GM18499 (cell line): ENCODE measurements at regions not wholly inside any gene's neighbourhood (a gene's known extent, or its start where the extent isn't known, plus 50 kb on each side); places are given as distances from the start of the nearest gene placed in this dataset.
A peak's percentile ranks its signal among the peaks of the same experiment; 100 is the strongest.

Experiments
- ATAC-seq: cut with Tn5 transposase; IDR thresholded peaks from one replicate; pipeline ENCODE4 v1.9.1; 2021; ENCODE audit warnings: moderate number of reproducible peaks; ENCODE audit not compliant: insufficient read depth, unreplicated experiment

GRCh38 chr9:89720696-89721175 lies 115.9 kb downstream of the GADD45G start:
- no peak for ATAC-seq

GRCh38 chr9:89721176-89721700 lies 116.4 kb downstream of the GADD45G start:
- ATAC-seq, result no peak

- no peak for ATAC-seq
These were observed 117.2 kb downstream of the GADD45G start for GRCh38 chr9:89721971-89722530.

GRCh38 chr9:89722712-89723111 lies 117.9 kb downstream of the GADD45G start:
- ATAC-seq, result no peak

GRCh38 chr9:89723469-89724100 lies 118.8 kb downstream of the GADD45G start:
- no peak for ATAC-seq

GRCh38 chr9:89724659-89725058 lies 119.8 kb downstream of the GADD45G start:
- no peak for ATAC-seq

GRCh38 chr9:89725271-89725670 lies 120.5 kb downstream of the GADD45G start:
- ATAC-seq, result no peak

GRCh38 chr9:89729954-89730530 lies 125.2 kb downstream of the GADD45G start:
- ATAC-seq, result no peak

GRCh38 chr9:89730715-89731114 lies 125.9 kb downstream of the GADD45G start:
- ATAC-seq, result no peak

- no peak for ATAC-seq
These were observed 126.7 kb downstream of the GADD45G start for GRCh38 chr9:89731262-89732182.

GRCh38 chr9:89732295-89732938 lies 127.6 kb downstream of the GADD45G start:
- no peak for ATAC-seq

GRCh38 chr9:89732939-89733324 lies 128.1 kb downstream of the GADD45G start:
- no peak for ATAC-seq

GRCh38 chr9:89734600-89735041 lies 129.8 kb downstream of the GADD45G start:
- no peak for ATAC-seq

GRCh38 chr9:89738137-89738932 lies 133.5 kb downstream of the GADD45G start:
- ATAC-seq, result no peak

- no peak for ATAC-seq
These were observed 134.7 kb downstream of the GADD45G start for GRCh38 chr9:89739511-89739910.

GRCh38 chr9:89739916-89740315 lies 135.1 kb downstream of the GADD45G start:
- no peak for ATAC-seq

- peak; percentile 38 for ATAC-seq
These were observed 135.9 kb downstream of the GADD45G start for GRCh38 chr9:89740722-89741121.

GRCh38 chr9:89742660-89743059 lies 137.8 kb downstream of the GADD45G start:
- ATAC-seq, result no peak

- ATAC-seq, result no peak
These were observed 138.4 kb downstream of the GADD45G start for GRCh38 chr9:89743216-89743572.
